GM19035 (cell line): ENCODE measurements at regions not wholly inside any gene's neighbourhood (a gene's known extent, or its start where the extent isn't known, plus 50 kb on each side); places are given as distances from the start of the nearest gene placed in this dataset.

Source experiments
- ATAC-seq: cut with Tn5 transposase; IDR thresholded peaks from one replicate; pipeline ENCODE4 v1.9.1; 2021; ENCODE audit not compliant: unreplicated experiment

DNA sequence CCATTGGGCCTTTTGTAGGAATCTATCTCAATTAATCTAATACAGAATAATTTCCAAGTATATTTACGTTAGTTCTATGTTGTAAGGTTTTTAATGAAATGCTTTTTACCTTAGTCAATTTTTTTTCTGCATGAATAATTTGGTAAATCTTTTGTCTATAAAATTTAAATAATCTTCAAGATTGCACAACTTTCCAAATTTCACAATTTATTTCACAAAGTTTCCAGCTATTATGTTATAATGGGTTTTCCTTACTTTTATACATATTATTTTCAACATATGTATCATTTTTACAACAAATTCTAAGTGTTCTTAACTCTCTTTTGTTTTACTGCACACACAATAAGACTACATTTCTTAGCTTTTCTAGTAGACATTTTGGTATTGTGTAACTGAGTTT is 470.7 kb downstream of the ETV1 start:
- no peak for ATAC-seq

DNA sequence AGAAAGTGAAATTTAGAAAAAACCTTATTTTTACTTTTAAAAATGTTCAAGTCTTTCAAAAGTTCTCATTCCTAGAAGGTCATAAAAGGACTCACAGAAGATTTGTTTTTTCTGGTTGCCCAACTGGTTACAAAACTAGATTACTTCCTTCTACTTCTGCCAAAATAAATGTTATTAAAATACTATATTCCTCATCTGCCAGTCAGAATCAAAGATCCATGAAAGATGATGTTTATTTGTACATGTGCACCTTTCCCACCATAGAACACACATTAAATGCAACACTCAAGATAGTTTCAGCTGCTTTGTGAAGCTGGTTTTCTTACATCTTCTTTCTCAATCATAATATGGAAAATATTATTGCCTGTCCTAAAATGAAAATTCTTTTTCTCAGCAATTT is 465.4 kb downstream of the ETV1 start:
- ATAC-seq = no peak

DNA sequence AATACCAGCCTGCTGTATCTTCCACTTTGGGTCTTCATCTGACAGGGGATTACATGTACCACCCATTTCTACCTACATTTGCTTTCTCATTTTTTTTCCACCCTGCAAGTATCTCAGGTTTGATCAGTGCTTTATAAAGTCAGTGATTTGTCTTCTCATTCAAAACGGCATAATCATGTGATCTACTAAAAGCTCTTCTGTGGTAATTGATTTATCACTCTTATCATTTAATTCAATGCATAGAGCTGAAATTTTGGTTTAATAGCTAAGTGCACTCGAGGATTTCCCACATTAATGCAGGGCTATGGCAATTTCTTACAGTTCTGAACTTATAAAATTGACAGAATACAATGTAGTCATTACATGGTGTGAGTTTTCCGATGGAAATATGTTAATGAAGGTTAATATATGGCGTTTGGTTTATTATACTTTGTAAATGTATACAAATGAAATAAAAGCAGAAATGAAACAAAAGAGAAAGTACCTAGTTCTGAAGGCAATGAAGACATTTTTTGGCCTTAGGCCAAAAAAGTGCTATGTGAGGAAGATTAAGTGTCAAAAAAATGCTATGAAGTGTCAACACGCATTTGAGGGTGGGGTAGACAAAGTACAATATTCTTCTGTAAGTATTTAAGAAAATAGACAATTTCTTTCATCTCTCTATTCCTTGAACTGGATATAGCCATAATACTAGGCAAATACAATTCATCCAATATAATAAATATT is 457.3 kb downstream of the ETV1 start:
- ATAC-seq = no peak

DNA sequence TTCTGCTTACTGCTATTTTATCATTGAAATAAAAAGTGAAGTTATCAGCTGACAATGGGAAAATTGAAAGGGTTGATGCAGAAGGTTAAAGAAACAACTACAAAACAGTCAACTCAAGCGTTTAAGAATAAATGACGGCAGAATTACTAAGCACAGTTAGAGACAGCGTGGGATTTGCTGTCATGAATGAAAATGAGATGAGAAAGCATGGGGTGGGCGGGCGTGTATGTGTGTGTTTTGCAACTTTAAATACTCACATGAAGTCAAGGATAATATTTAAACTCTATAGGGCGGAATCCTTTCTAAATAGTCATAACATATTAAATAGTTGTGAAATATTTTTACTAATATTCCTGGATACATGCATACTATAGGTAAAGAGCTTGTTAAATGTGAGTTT is 450.8 kb downstream of the ETV1 start:
- ATAC-seq = no peak

DNA sequence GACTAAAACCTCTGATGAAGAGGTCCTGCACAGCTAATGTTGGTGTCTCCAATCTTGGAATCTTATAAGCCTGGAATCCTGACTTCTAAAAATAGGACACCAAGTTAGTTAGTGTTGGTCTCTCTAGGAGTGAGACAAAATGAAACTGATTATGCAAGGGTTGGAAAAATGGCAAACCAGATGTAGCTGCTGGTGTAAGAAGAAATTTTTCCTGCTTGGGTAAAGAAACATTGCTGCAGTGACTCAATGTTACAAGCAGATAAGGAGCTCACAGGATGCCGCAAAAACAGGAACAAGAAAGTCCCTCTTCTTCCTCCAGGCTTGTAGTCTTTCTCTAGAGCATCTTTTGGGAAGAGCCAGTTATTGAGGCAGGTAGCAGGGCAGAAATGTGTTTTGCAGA is 449.0 kb downstream of the ETV1 start:
- no peak for ATAC-seq

DNA sequence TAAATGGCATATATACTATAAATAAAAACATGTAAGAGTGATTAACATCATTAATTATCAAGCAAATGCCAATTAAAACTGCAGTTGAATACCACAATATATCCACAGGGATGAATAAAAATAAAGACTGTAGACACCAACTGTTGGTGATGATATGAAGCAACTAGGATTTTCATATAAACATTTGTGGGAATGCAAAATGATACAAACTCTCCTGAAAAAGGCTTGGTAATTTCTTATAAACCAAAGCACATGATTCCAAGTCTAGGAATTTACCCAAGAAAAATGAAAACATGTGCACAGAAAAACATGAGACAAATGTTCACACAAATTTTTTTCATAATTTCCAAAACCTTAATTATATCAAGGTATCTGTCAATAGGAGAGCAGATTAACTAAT is 448.1 kb downstream of the ETV1 start:
- ATAC-seq = no peak

DNA sequence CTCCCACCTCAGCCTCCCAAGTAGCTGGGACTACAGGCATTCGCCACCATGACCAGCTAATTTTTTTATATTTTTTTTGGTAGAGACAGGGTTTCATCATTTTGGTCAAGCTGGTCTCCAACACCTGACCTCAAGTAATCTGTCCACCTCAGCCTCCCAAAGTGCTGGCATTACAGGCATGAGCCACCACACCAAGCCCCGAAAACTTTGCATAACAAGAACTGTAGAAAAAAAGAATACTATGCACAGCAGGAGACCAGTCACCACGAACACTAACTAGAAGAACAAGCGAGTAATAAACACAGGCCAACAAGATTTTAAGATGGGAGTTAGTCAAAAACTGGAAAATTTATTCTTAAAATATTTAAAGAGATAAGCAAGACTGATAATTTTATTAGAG is 447.0 kb downstream of the ETV1 start:
- ATAC-seq = no peak

DNA sequence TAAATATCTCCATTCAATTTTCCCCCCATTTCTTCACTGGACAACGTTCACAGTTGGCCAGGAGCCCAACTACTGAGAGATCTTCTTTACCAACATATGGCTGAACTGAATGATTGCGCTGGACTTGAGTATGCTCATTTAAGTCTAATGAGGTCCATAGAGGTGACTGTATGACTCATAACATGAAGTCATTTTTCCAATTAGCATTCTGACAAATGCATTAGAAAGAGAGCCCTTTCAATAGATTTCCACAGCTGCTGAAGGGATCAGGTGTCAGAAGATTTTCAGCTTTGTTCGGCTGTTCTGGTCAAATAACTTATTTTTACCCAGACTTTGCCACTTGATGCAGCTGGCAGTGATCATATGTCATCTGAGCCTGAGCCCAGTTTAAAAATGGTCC is 438.0 kb downstream of the ETV1 start:
- ATAC-seq = no peak

DNA sequence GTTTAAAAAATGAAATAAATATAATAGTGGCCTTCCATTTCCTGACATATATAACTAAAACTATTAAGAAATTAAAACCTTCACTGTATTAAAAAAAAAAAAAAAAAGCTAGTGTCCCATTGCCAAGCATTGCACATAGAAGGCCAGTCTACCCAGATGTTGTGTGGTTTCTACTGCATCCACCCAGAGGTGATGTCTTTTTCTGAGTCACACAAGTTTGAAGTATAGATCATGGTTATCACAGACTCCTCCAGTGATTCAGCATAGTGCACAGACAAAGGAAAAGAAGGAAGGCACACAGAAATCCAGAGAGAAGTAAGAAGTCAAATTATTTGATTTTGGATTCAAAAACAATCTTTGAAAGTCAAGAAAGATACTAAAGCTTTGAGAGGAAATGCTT is 429.0 kb downstream of the ETV1 start:
- ATAC-seq = no peak

DNA sequence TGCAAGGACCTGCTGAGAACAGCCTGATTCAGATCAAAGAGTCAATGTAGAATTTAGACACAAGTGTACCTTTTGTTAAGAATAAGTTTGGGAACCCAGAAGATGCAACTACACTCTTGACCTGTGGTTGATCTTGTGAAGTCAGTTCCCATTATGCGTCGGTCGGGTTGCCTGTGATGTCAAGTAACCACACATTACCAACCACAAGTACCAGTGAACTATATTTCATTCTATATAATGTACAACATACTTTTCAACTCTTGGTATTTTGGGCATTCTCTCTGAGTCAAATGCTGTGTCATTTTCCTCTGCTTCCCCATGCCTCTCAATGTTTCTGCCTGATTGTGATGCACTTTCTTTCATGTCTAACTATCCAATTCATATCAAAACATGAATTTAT is 426.2 kb downstream of the ETV1 start:
- ATAC-seq = no peak

DNA sequence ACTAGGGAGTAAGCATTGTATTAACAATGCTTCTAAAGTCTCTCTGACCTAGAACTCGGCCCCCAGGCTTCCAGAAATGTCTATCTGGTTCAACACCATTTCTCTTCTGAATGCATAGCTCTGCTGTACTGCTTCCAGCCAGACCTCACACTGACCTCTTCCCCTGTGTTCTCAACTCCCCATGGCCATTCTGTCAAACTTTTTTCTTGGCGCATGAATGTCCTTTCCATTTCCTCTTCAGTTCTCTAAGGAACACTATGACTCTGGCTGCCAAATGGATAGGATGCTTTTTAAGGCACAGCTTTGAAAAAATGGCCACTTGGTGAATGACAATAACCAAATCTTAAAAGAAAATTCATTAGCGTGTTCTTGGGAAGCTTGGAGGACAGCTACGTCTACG is 425.8 kb downstream of the ETV1 start:
- ATAC-seq = no peak

DNA sequence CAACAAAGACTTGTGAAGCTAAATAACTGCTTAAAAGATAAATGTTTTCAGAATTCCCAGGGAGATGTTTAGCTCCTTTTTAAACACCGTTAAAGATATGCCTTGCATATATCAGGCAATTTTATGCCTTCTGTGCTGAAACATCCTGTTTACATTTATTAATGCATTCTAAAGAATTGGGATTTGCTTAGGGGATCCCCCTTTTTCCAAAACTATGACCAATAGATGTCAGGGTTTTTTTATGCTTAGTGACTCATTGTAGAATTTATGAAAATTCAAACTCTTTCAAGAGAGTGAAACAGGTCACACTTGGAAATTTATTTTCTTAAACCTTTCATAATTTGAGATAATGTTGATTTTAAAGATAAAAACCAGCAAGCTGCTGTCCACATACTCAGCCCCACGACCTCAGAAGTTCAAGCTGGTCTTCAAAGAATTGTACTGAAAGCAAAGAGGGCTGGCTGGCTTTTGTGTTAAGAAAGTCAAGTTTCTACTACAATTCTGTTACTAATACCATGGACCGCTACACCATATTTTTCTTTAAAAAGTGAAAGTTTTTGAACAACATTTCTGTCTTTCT is 411.8 kb downstream of the ETV1 start:
- ATAC-seq = no peak

DNA sequence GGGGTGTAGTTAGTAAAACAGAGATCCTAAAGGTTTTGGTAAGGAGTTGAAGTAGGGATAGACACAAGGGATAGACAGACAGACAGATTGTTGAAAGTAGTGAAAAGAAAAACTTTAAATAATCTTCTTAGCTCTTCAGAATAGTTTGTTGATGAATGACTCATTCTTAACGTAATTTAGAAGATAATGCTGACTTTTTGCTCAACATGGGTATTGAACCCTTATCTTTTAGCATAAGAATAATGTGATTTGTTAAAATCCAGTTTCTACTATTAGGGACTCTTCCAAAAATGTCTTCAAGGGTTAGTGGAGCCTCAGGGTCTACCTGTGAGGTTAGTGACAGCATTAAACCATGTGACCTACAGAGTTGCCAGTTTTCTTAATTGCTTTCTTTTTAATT is 411.2 kb downstream of the ETV1 start:
- no peak for ATAC-seq

DNA sequence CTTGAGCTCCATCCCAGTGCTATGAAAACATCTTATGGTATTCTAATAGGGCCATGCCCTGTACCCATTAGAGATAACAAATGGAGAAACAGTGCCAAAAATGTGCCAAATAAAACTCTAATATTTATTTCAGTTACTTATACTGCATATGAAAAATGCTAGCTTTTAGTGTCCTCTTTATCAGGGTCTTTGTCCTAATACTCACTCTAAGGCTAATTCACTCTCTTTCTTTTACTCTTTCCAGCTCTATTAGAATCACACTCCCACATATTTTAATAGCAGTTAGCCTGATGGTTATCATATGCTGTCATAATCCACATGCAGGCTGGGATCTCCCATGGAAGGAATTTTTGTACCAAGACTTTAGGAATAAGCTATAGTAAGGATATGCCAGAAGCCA is 408.4 kb downstream of the ETV1 start:
- no peak for ATAC-seq

DNA sequence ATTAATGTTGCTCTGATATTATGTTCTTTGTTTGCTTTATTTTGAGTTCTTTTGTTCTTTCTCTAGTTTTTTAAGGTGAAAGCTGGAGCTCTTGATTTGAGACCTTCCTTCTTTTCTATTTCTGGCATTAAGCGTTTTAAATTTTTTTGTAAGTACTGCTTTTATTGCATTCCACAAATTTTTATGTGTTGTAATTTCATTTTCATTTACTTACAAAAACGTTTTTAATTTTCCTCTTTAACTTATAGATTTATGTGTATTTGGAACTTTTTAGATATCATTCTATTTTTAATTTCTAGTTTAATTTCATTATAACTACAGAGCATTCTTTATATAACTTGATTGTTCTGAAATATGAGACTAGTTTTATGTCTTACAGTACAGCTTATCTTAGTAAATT is 395.6 kb downstream of the ETV1 start:
- ATAC-seq = no peak

DNA sequence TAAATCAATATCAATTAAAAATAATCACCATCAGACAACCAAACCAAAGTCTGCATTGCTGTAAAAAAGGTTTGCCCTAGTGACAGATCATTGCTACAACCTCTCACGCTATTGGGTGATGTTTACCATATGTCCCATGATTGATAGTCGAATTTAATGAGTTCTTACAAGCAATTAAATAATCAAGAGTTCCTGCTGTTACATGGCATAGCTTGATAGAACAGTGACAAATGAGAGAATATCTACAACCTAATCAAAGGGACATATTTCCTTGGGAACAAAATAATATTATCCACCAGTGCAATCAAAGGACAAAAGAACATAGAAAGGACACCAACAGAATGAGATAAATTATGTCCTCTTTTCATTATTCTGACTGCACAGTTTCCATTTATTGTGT is 387.4 kb downstream of the ETV1 start:
- no peak for ATAC-seq

DNA sequence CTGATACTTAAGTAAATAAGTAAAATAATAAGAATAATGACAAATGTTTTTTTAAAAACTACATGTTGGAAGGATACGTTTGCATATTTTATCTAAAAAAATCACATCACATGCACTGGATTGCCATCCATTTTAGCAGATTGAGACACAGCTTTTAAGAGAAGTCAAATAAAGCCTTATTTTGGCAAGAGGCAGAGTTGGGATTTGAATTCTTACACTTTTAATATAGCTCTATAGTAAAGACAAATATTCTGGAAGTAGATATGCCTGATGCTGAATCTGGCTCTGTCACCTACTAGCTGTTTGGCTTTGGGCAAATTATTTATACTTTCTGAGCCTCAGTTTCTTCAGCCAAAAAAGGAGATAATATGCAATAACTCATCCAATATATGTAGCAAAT is 386.4 kb downstream of the ETV1 start:
- no peak for ATAC-seq

DNA sequence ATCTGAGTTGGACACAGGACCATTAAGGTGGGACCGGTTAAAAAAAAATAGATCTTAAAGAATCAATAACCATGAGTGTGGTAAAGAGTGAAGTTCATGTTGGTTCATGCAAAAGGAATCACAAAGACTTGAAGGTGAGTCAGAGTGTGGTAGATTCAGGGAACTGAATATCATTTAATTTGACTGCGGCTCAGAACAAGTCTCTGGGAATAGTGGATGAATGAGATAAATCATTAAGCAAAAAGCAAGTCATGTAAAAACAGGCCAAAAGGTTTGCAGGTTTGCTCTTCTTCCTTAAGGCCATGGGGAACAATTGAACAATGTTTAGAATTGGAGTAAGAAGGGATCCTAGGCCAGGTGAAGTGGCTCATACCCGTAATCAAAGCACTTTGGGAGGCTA is 385.8 kb downstream of the ETV1 start:
- ATAC-seq = no peak

DNA sequence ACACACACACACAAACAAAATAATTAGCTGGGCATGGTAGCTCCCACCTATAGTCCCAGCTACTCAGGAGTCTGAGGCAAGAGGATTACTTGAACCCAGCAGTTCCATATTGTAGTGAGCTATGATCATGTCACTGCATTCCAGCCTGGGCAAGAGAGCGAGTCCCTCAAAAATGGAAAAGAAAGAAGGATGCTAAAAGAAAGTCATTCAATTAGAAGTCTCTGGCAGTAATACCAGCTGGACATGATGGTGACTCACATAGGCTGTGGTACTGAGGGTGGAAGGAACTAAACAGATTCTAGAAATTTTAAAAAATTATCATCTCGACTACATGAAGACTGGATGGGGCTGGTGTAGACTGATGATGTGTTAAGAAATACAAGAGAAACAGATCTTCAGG is 385.3 kb downstream of the ETV1 start:
- ATAC-seq = no peak

DNA sequence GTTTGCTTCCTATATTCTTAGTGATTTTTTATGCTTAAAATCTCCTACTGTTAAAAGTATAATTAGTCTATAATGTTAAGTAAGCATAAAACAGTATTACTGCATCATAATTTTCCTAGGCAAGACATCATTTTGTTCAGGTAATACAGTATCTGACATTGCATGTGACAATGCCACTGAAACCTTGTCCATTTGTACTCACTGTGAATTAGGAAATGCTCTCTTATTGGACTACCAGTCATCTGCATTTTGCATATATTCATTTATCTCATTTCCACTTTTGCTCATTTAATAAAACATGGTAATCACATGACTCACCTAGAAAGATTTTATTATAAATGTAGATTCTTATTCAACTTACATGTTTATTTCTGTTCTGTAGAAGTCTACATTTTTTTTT is 379.1 kb downstream of the ETV1 start:
- no peak for ATAC-seq

DNA sequence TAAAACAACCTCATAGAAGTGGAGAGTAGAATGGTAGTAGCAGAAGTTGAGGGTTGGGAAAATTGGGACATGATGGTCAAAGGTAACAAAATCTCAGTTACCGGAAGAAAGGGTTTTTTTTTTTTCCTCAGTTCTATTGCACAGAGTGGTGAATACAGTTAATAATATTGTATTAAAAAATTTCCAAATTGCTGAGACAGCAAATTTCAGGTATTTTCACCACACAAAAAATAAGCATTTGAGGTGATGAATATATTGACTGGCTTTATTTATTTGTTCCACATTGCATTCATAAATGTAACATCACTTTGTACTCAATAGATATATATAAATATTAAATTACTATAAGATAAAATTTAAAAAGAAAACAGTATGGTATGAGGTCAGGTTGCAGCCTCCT is 373.8 kb downstream of the ETV1 start:
- ATAC-seq = no peak

DNA sequence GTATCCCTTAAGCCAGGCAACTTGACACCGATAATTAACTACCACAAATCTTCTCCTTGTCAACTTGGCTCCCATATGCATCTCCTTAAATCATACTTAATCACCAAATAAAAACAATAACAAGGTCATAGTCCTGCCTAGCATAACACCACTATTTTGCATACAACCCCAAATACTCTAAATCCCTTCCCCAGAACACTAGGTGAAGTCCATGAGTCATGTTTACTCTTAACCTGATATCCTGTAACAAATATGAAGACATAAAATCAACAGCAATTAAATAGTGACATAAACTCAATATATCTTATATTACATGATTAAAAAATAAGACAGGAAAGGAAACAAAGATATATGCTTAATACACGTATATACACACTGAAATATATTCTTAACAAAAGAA is 362.0 kb downstream of the ETV1 start:
- ATAC-seq = no peak
